Heart left ventricle (tissue), 13 donors: ENCODE measurements at regions not wholly inside any gene's neighbourhood (a gene's known extent, or its start where the extent isn't known, plus 50 kb on each side); places are given as distances from the start of the nearest gene placed in this dataset.

Experiments
- CTCF ChIP-seq, 12 donors: fragments of 200-600 bp; sonication (generic) in 4 of 12; IDR thresholded peaks; one replicate each; pipeline versions ENCODE4 v1.5.0 to v1.8.0; 2018 to 2022; ENCODE audit warnings: antibody characterized with exemption in 12 of 12, mild to moderate bottlenecking in 5 of 12
- POLR2A ChIP-seq, 2 donors: fragments of 450-650 bp; IDR thresholded peaks; one replicate each; pipeline ENCODE4 v1.6.1; 2017; ENCODE audit warnings: antibody characterized with exemption in 2 of 2, mild to moderate bottlenecking in 2 of 2, moderate library complexity in 2 of 2
- donor health status: ischemic (EF 13 %, LVEDD 7.1; RV severe dilation, severe dysfunction).
- donor health status: DM: no; HTN: yes; CAD: no.
- donor health status: DM: no; HTN: no; CAD: no.
- donor health status: ischemic (EF 25% LVEDD 6.9; RV normal size, moderate dysfunction).
- donor health status: ischemic (EF 25% LVEDD 5.7; RV mildly dilated, moderate dysfunction).
- donor health status: ischemic (EF 35%, LVEDD 5.7; RV mildly dilated, moderate dysfunction).
- donor health status: nonischemic (EF 11% LVEDD 7.7; RV severe dilation, severe dysfunction).
- donor health status: DM: yes; HTN: yes; CAD: no.
- donor health status: PGD.
- donor health status: ischemic (EF 29% LVEDD 5.4; RV normal size, mild dysfunction).
- donor health status: nonischemic (EF 23%, LVEDD 6.1; RV moderate dilation, normal function).

GRCh38 chr5:56696900-56697299 is 118.4 kb upstream of the MAP3K1 start:
- TF ChIP-seq CTCF (IDR thresholded peaks at IDR 0.05) (no peak), POLR2A (IDR thresholded peaks at IDR 0.05) (no peak)
